HepG2 (cell line): ENCODE measurements at regions not wholly inside any gene's neighbourhood (a gene's known extent, or its start where the extent isn't known, plus 50 kb on each side); places are given as distances from the start of the nearest gene placed in this dataset.

Experiments used
- ATAC-seq: fragments of 200-7000 bp; cut with Tn5 transposase; 3 replicates; pipeline ENCODE4 v1.9.1; 2020; ENCODE audit warnings: mild to moderate bottlenecking, moderate library complexity
- BruUV-seq: library from RNA; stranded (reverse); fragments of 400-500 nt; replicated peaks from 2 replicates; lab custom pipeline; 2021; lab: Mats Ljungman, UMichigan
- CTCF ChIA-PET: fragments of 300-600 bp; formaldehyde crosslinking; extraction: SDS; loops from one replicate; lab custom pipeline; 2021; ENCODE audit warnings: low total read pairs, inconsistent platforms, low intra/inter-chr PET ratio; lab: Yijun Ruan, JAX
- POLR2A ChIA-PET: fragments of 350-600 bp; sonication (Branson Sonifier 250); formaldehyde crosslinking; loops from one replicate; lab custom pipeline; 2020; ENCODE audit warnings: antibody characterized with exemption, inconsistent platforms; lab: Yijun Ruan, JAX
- DNase-seq: peaks from one replicate; pipeline ENCODE4 v3.0.0-alpha.2; 2015; ENCODE audit warnings: low spot score
- FAIRE-seq: peaks from 3 replicates; lab custom pipeline; 2011; peaks lifted over from hg19 to GRCh38; lab: Jason Lieb, UNC
- H2AFZ ChIP-seq: one replicate; pipeline ENCODE4 v1.6.1; 2011; ENCODE audit warnings: low read length, inconsistent platforms
- H3K27ac ChIP-seq: fragments of 300-600 bp; 3 replicates; pipeline ENCODE4 v1.8.0; 2011; ENCODE audit warnings: mixed run types, mild to moderate bottlenecking, mixed read lengths, low read length, inconsistent platforms; ENCODE audit not compliant: insufficient read depth; ENCODE audit errors: extremely low read length
- H3K27me3 ChIP-seq, 2 experiments: fragments of 200-600 bp in 1 of 2; 2 replicates in 1 of 2; 3 replicates in 1 of 2; pipeline versions ENCODE4 v1.6.0 to v1.8.0; 2011; ENCODE audit warnings: low read length in 2 of 2, mild to moderate bottlenecking in 2 of 2, moderate library complexity in 2 of 2, inconsistent platforms in 1 of 2; ENCODE audit not compliant: insufficient read depth in 2 of 2, control insufficient read depth in 1 of 2
- H3K36me3 ChIP-seq, 2 experiments: fragments of 200-600 bp in 1 of 2; replicated peaks in 1 of 2; 2 replicates in 1 of 2; 3 replicates in 1 of 2; pipeline versions ENCODE4 v1.5.1 to v1.8.0; 2011; ENCODE audit warnings: low read length in 2 of 2, inconsistent platforms in 1 of 2; ENCODE audit not compliant: insufficient read depth in 2 of 2, control insufficient read depth in 1 of 2
- H3K4me1 ChIP-seq: 2 replicates; pipeline ENCODE4 v1.5.1; 2012; ENCODE audit warnings: low read length, inconsistent platforms; ENCODE audit not compliant: insufficient read depth
- H3K4me2 ChIP-seq: 2 replicates; pipeline ENCODE4 v1.6.0; 2011; ENCODE audit warnings: low read depth, low read length, inconsistent platforms
- H3K4me3 ChIP-seq, 3 experiments: fragments of 200-600 bp in 1 of 3; sonication (generic), shearing (Covaris generic) in 1 of 3; replicated peaks in 1 of 3; 2 replicates each; pipeline ENCODE4 v1.5.1; 2011 to 2016; ENCODE audit warnings: low read length in 3 of 3, inconsistent platforms in 2 of 3, low read depth in 2 of 3, mild to moderate bottlenecking in 2 of 3, control low read depth in 1 of 3, mixed read lengths in 1 of 3; ENCODE audit not compliant: insufficient read depth in 1 of 3
- H3K79me2 ChIP-seq: one replicate; pipeline ENCODE4 v1.6.1; 2011; ENCODE audit warnings: low read length, inconsistent platforms; ENCODE audit not compliant: insufficient read depth
- H3K9ac ChIP-seq: 2 replicates; pipeline ENCODE4 v1.6.0; 2011; ENCODE audit warnings: mild to moderate bottlenecking, low read depth, low read length, inconsistent platforms; ENCODE audit not compliant: insufficient read depth
- H3K9me3 ChIP-seq: 2 replicates; pipeline ENCODE4 v1.5.1; 2012; ENCODE audit warnings: mild to moderate bottlenecking, low read length
- H4K20me1 ChIP-seq: 2 replicates; pipeline ENCODE4 v1.6.0; 2011; ENCODE audit warnings: inconsistent platforms, mild to moderate bottlenecking, low read length, moderate library complexity; ENCODE audit not compliant: insufficient read depth
- AHR ChIP-seq: IDR thresholded peaks from 2 replicates; pipeline ENCODE4 v1.6.1; 2018; ENCODE audit warnings: missing genetic modification reagents, missing compliant biosample characterization
- HDAC2 ChIP-seq: sonication (generic); formaldehyde crosslinking; IDR thresholded peaks from 2 replicates; pipeline ENCODE4 v1.4.0; 2020; ENCODE audit warnings: missing genetic modification reagents
- RBM22 ChIP-seq: fragments of 200-400 bp; formaldehyde crosslinking; optimal IDR thresholded peaks from 2 replicates; pipeline ENCODE3; 2017; ENCODE audit warnings: mild to moderate bottlenecking, low read length, moderate library complexity
- ZNF12 ChIP-seq: sonication (generic); formaldehyde crosslinking; IDR thresholded peaks from 2 replicates; pipeline ENCODE4 v1.5.0; 2020; ENCODE audit warnings: missing genetic modification reagents
- ZNF564 ChIP-seq: sonication (generic); formaldehyde crosslinking; IDR thresholded peaks from 2 replicates; pipeline ENCODE4 v1.8.1; 2023; ENCODE audit warnings: mild to moderate bottlenecking, missing genetic modification reagents
- ZSCAN29 ChIP-seq: sonication (generic); formaldehyde crosslinking; conservative IDR thresholded peaks from 2 replicates; pipeline ENCODE4 v1.4.0; 2020; ENCODE audit warnings: mild to moderate bottlenecking, missing genetic modification reagents
- WGBS: methylation state at CpG from one replicate; pipeline ENCODE4 v1.1.6; 2017; ENCODE audit warnings: low lambda C conversion rate; 5-methylcytosine and 5-hydroxymethylcytosine counted together
- in situ Hi-C: cut with HindIII; loops from 2 replicates; pipeline ENCODE4 v1.10.0; 2017; ENCODE audit warnings: low pct_unique_long_range_greater_than_20kb; ENCODE audit not compliant: extremely low pct_ligation_motif_present
- intact Hi-C: fragments of 100-400 bp; cut with micrococcal nuclease; formaldehyde crosslinking; loops from one replicate; pipeline ENCODE4 v1.10.0; 2022; ENCODE audit not compliant: unreplicated experiment
- TF ChIP-seq, protein P1 (sequence below): sonication (generic); formaldehyde crosslinking; conservative IDR thresholded peaks from 2 replicates; pipeline ENCODE4 v1.8.1; 2023; ENCODE audit warnings: missing genetic modification reagents

DNA sequence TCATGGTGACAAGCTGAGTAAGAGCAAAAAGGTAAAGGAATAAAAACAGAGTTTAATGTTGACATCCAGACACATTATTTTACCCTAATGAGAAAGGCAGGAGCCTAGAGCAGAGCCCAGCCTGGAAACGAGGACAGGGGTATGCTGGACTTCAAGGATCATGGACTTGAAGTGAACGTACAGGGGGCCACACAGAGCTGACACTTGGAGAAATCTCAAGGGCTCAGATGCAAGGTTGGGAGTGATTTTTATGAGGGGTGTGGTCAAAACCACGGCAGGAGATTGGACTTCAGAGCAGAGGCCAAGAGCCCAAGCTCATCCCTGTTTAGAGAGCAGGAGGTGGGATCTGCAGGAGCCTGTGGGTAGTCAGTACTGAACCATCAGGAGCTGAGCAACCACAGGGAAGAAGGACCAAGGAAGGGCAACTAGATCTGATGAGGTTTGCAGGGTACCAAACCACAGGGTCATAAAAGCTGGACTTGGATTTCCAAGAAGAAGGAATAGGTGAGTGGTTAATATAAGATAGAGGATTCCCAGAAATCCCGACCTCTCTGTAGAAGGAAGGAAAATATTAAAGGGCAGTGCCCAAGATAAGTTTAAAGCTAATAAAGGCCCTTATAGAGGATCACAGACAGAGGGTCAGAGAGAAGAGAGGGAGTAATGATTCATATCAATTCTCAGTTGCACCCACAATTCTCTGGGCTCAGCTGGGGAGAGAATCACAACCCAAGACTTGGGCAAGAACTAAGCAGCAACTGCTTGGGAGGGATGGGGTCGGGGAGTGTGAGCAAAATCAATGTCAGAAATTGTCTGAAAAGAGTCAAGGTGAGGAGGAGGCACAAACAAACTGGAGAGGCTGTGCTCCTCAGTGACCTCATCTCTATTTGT, 331.7 kb downstream of the SOX9 start:
- no peaks in the 10 kb centered on the region for H3K27me3 ChIP-seq
- peaks cover 73% of the 10 kb centered on the region for H3K4me1 ChIP-seq

DNA sequence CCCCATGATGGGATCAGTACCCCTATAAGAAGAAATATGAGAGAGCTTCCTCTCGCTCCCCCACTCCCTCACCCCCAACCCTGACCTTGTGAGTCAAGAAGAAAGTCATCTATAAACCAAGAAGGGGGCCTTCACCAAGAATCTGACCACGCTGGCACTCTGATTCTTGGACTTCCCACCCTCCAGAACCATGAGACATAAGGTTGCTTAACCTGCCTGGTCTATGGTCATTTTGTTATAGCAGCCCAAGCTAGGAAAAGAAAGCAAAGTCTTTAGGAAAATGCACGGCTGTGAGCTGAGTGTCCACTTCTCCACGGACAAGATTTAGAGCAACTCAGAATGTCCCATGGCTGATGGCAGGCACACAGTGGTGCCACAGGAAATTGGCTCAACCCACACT, 333.5 kb downstream of the SOX9 start:
- FAIRE-seq (no peak), DNase-seq (no peak), ATAC-seq (no peak)
- Histone ChIP-seq H3K79me2 (peaks cover 84% of the 10 kb centered on the region), H2AFZ (no peak overlapping the region), H3K9ac (no peak overlapping the region), H3K27me3 (no peaks in the 10 kb centered on the region), H3K36me3 (no peaks in the 10 kb centered on the region), H3K27ac (no peak overlapping the region), H3K4me2 (no peak overlapping the region), H4K20me1 (no peaks in the 10 kb centered on the region), H3K4me3 (no peak overlapping the region), H3K9me3 (no peaks in the 10 kb centered on the region), H3K4me1 (peaks cover 60% of the 10 kb centered on the region)
- ChIA-PET POLR2A (interaction anchor here (1.0 to 3.2 kb wide), 2 partner anchors 11 to 334 kb away, joined by 3 to 16 read pairs; partner anchors contain the start of gene SOX9), CTCF (no interaction called here)
- 100% methylated on average over 4 of the region's 4 CpGs for WGBS
- intact Hi-C loops = no loop called here
- BruUV-seq = no TSS peak
- TF ChIP-seq ZSCAN29 = no peak
- no peak for TF ChIP-seq HDAC2 (CRISPR knock-in tag)
- peak; percentile 66; the same call in 1 of the 2 replicates for TF ChIP-seq ZNF12
- peak; percentile 99 for TF ChIP-seq ZNF564 (CRISPR knock-in tag)
- in situ Hi-C loops = no loop called here

More for the DNA sequence above, 331.7 kb downstream of the SOX9 start:
- no TSS peak for BruUV-seq
- CTCF ChIA-PET = no interaction called here
- Histone ChIP-seq H3K4me2 (no peak overlapping the region), H2AFZ (no peak overlapping the region), H3K9ac (no peak overlapping the region), H3K9me3 (no peaks in the 10 kb centered on the region), H3K4me3 (no peak overlapping the region), H3K27ac (no peak overlapping the region), H3K79me2 (peaks cover 84% of the 10 kb centered on the region), H3K36me3 (no peaks in the 10 kb centered on the region), H4K20me1 (no peaks in the 10 kb centered on the region)
- TF ChIP-seq AHR (CRISPR knock-in tag) (no peak), RBM22 (peak; percentile 47)
- TF ChIP-seq, protein P1, sequence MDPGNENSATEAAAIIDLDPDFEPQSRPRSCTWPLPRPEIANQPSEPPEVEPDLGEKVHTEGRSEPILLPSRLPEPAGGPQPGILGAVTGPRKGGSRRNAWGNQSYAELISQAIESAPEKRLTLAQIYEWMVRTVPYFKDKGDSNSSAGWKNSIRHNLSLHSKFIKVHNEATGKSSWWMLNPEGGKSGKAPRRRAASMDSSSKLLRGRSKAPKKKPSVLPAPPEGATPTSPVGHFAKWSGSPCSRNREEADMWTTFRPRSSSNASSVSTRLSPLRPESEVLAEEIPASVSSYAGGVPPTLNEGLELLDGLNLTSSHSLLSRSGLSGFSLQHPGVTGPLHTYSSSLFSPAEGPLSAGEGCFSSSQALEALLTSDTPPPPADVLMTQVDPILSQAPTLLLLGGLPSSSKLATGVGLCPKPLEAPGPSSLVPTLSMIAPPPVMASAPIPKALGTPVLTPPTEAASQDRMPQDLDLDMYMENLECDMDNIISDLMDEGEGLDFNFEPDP (CRISPR knock-in tag) = 0 out of 2 replicates have a peak, but pooled peaks have one; percentile 92
- POLR2A ChIA-PET = interaction anchor here (0.8 to 1.6 kb wide), 3 partner anchors 13 to 332 kb away, joined by 3 to 6 read pairs (median 4); partner anchors contain the start of gene SOX9
- ATAC-seq = no peak
- no peak for FAIRE-seq
- 77% methylated on average over 5 of the region's 5 CpGs for WGBS
- in situ Hi-C loops = no loop called here
- no peak for DNase-seq
- intact Hi-C loops = no loop called here
